Left ventricle myocardium superior (tissue), 1 donor: ENCODE measurements at regions not wholly inside any gene's neighbourhood (a gene's known extent, or its start where the extent isn't known, plus 50 kb on each side); places are given as distances from the start of the nearest gene placed in this dataset.
A peak's percentile ranks its signal among the peaks of the same experiment; 100 is the strongest.
"Not testable (repeated sequence)": the region's sequence is repeated elsewhere in the genome, so short reads cannot be mapped to it uniquely, and the experiment has no call there.

Experiments used
- ATAC-seq: fragments of 200-7000 bp; cut with Tn5 transposase; one replicate; pipeline ENCODE4 v1.9.1; 2020; ENCODE audit warnings: mild to moderate bottlenecking, moderate library complexity
- DNase-seq: peaks from one replicate; pipeline ENCODE4 v3.0.0-alpha.2; 2020
- intact Hi-C: fragments of 100-400 bp; cut with micrococcal nuclease; formaldehyde crosslinking; loops from one replicate; pipeline ENCODE4 v1.11.0; 2022
- donor health status: DM: no; HTN: yes; CAD: no; lungs with severe emphysema.

GRCh38 chr7:69269806-69270205 lies 328.5 kb upstream of the AUTS2 start:
- DNase-seq (no peak), ATAC-seq (no peak)
- intact Hi-C loops = no loop called here

GRCh38 chr7:69272101-69272500 lies 326.2 kb upstream of the AUTS2 start:
- intact Hi-C loops = no loop called here
- no peak for DNase-seq
- no peak for ATAC-seq

- DNase-seq (no peak), ATAC-seq (no peak)
- intact Hi-C loops = no loop called here
Measured at GRCh38 chr7:69276011-69276729, 322.1 kb upstream of the AUTS2 start.

- ATAC-seq = no peak
- intact Hi-C loops = no loop called here
- DNase-seq = no peak
Measured at GRCh38 chr7:69277366-69277765, 320.9 kb upstream of the AUTS2 start.

GRCh38 chr7:69282946-69283345 lies 315.3 kb upstream of the AUTS2 start:
- ATAC-seq = peak; percentile 49
- DNase-seq = no peak
- intact Hi-C loops = no loop called here

- intact Hi-C loops = no loop called here
- peak; percentile 30 for DNase-seq
- peak; percentile 65 for ATAC-seq
Measured at GRCh38 chr7:69283421-69283820, 314.9 kb upstream of the AUTS2 start.

- intact Hi-C loops = no loop called here
- no peak for ATAC-seq
- DNase-seq = no peak
Measured at GRCh38 chr7:69285854-69286253, 312.4 kb upstream of the AUTS2 start.

GRCh38 chr7:69295977-69296376 lies 302.3 kb upstream of the AUTS2 start:
- intact Hi-C loops = no loop called here
- ATAC-seq = no peak
- DNase-seq = no peak

GRCh38 chr7:69301253-69301652 lies 297.0 kb upstream of the AUTS2 start:
- intact Hi-C loops = no loop called here
- no peak for ATAC-seq
- DNase-seq = no peak

- DNase-seq (no peak), ATAC-seq (no peak)
- intact Hi-C loops = no loop called here
Measured at GRCh38 chr7:69309601-69310000, 288.7 kb upstream of the AUTS2 start.

GRCh38 chr7:69311489-69311888 lies 286.8 kb upstream of the AUTS2 start:
- intact Hi-C loops = no loop called here
- no peak for ATAC-seq
- DNase-seq = no peak

- ATAC-seq, DNase-seq, intact Hi-C loops: not testable (repeated sequence)
Measured at GRCh38 chr7:69313852-69314251, 284.4 kb upstream of the AUTS2 start.

- ATAC-seq (no peak), DNase-seq (no peak)
- intact Hi-C loops = no loop called here
Measured at GRCh38 chr7:69318794-69319193, 279.5 kb upstream of the AUTS2 start.

GRCh38 chr7:69328516-69328915 lies 269.8 kb upstream of the AUTS2 start:
- DNase-seq (no peak), ATAC-seq (no peak)
- intact Hi-C loops = no loop called here

- DNase-seq = no peak
- intact Hi-C loops = no loop called here
- peak; percentile 27 for ATAC-seq
Measured at GRCh38 chr7:69334701-69335100, 263.6 kb upstream of the AUTS2 start.

GRCh38 chr7:69335331-69335730 lies 262.9 kb upstream of the AUTS2 start:
- no peak for ATAC-seq
- DNase-seq = no peak
- intact Hi-C loops = no loop called here

GRCh38 chr7:69336976-69337375 lies 261.3 kb upstream of the AUTS2 start:
- no peak for ATAC-seq
- intact Hi-C loops = no loop called here
- no peak for DNase-seq

- no peak for ATAC-seq
- intact Hi-C loops = no loop called here
- no peak for DNase-seq
Measured at GRCh38 chr7:69338144-69338543, 260.1 kb upstream of the AUTS2 start.

GRCh38 chr7:69341288-69341687 lies 257.0 kb upstream of the AUTS2 start:
- ATAC-seq (no peak), DNase-seq (no peak)
- intact Hi-C loops = no loop called here

GRCh38 chr7:69342154-69342884 lies 256.0 kb upstream of the AUTS2 start:
- ATAC-seq = no peak
- intact Hi-C loops = no loop called here
- no peak for DNase-seq

- DNase-seq (no peak), ATAC-seq (no peak)
- intact Hi-C loops = no loop called here
Measured at GRCh38 chr7:69349291-69349690, 249.0 kb upstream of the AUTS2 start.
